Caco-2 (cell line): ENCODE measurements at regions not wholly inside any gene's neighbourhood (a gene's known extent, or its start where the extent isn't known, plus 50 kb on each side); places are given as distances from the start of the nearest gene placed in this dataset.

Experiments used
- BruUV-seq: library from RNA; stranded (reverse); fragments of 400-500 nt; replicated peaks from 2 replicates; lab custom pipeline; 2021; lab: Mats Ljungman, UMichigan
- CTCF ChIA-PET: fragments of 300-600 bp; sonication (Branson Sonifier 250); formaldehyde crosslinking; loops from one replicate; lab custom pipeline; 2022; ENCODE audit warnings: antibody characterized with exemption; lab: Charles Lee
- POLR2A ChIA-PET: fragments of 300-600 bp; sonication (Branson Sonifier 250); formaldehyde crosslinking; loops from one replicate; lab custom pipeline; 2022; ENCODE audit warnings: antibody characterized with exemption; lab: Charles Lee
- DNase-seq, 2 experiments: peaks; one replicate each; pipeline versions ENCODE4 v3.0.0 to v3.0.0-alpha.2; 2020 to 2022
- H3K27me3 ChIP-seq: replicated peaks from 2 replicates; pipeline ENCODE4 v1.6.0; 2011; ENCODE audit warnings: low read length; ENCODE audit not compliant: control insufficient read depth, insufficient read depth
- H3K36me3 ChIP-seq: 2 replicates; pipeline ENCODE4 v1.5.1; 2011; ENCODE audit warnings: low read length; ENCODE audit not compliant: control insufficient read depth, insufficient read depth
- H3K4me1 ChIP-seq: fragments of 250-450 bp; sonication (Bioruptor Pico); 2 replicates; pipeline ENCODE4 v1.5.1; 2020; ENCODE audit warnings: mild to moderate bottlenecking
- H3K4me3 ChIP-seq: 2 replicates; pipeline ENCODE4 v1.5.1; 2011; ENCODE audit warnings: low read depth, mild to moderate bottlenecking, control low read depth, low read length
- H3K9me3 ChIP-seq: fragments of 250-450 bp; sonication (Bioruptor Pico); 2 replicates; pipeline ENCODE4 v1.5.1; 2020; ENCODE audit warnings: mild to moderate bottlenecking, moderate library complexity
- H3K27ac Mint-ChIP-seq: one replicate; pipeline ENCODE4 v1.8.0; 2022; ENCODE audit warnings: mixed read lengths; ENCODE audit not compliant: unreplicated experiment
- H3K27me3 Mint-ChIP-seq: one replicate; pipeline ENCODE4 v1.8.0; 2022; ENCODE audit warnings: mixed read lengths; ENCODE audit not compliant: insufficient read depth, unreplicated experiment
- H3K36me3 Mint-ChIP-seq: one replicate; pipeline ENCODE4 v1.8.0; 2022; ENCODE audit warnings: mild to moderate bottlenecking, mixed read lengths; ENCODE audit not compliant: insufficient read depth, unreplicated experiment
- H3K4me1 Mint-ChIP-seq: one replicate; pipeline ENCODE4 v1.8.0; 2022; ENCODE audit warnings: low read depth, mixed read lengths; ENCODE audit not compliant: unreplicated experiment
- H3K4me3 Mint-ChIP-seq: one replicate; pipeline ENCODE4 v1.8.0; 2022; ENCODE audit warnings: mild to moderate bottlenecking, moderate library complexity, mixed read lengths; ENCODE audit not compliant: unreplicated experiment
- H3K9me3 Mint-ChIP-seq: one replicate; pipeline ENCODE4 v1.8.0; 2022; ENCODE audit warnings: mixed read lengths; ENCODE audit not compliant: unreplicated experiment
- CTCF ChIP-seq, 2 experiments: fragments of 200-600 bp in 1 of 2; IDR thresholded peaks; 1 replicate in 1 of 2; 2 replicates in 1 of 2; pipeline versions ENCODE4 v1.5.1 to v1.8.0; 2011 to 2022; ENCODE audit warnings: antibody characterized with exemption in 1 of 2, control low read depth in 1 of 2, inconsistent platforms in 1 of 2, low read depth in 1 of 2, low read length in 1 of 2, mild to moderate bottlenecking in 1 of 2, moderate library complexity in 1 of 2; ENCODE audit not compliant: insufficient read depth in 1 of 2, severe bottlenecking in 1 of 2, unreplicated experiment in 1 of 2
- intact Hi-C: fragments of 100-400 bp; cut with micrococcal nuclease; formaldehyde crosslinking; loops from one replicate; pipeline ENCODE4 v1.10.0; 2022; ENCODE audit not compliant: unreplicated experiment

DNA sequence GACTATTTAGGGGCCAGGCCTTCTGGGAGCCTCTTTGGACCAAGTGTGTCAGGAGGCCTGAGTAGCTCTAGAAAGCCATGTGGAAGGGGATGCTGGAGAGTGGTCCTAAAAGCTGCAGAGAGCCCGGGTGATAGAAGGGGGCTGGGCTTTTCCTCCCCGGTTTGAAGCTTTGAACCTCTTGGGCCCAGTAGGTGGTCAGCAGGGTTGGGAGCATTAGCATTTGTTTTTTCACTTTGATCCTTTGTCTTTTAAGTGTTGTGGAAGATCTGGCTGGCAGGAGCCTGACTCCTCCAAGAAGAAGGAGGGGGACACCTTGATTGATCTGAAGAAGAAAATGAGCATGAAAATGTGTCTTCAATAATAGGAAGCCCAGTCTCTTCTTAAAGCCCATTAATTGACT is 596.6 kb downstream of the INSC start:
- H3K9me3 ChIP-seq, result no peaks in the 10 kb centered on the region
- H3K36me3 Mint-ChIP-seq, result no peaks in the 10 kb centered on the region
- no TSS peak for BruUV-seq
- TF ChIP-seq CTCF (IDR thresholded peaks at IDR 0.05; ENCODE audit: insufficient read depth in 1 of 2, low read depth in 1 of 2, low read length in 1 of 2, severe bottlenecking in 1 of 2, unreplicated experiment in 1 of 2), result no peak
- intact Hi-C loops, result no loop called here
- peaks cover 11% of the 10 kb centered on the region for H3K4me1 Mint-ChIP-seq
- DNase-seq, result no peak
- POLR2A ChIA-PET, result no interaction called here
- CTCF ChIA-PET, result interaction anchor here (1.0 kb wide), 1 partner anchor 902 kb away, joined by 3 read pairs; no protein-coding TSS in a partner anchor
- H3K4me3 ChIP-seq, result no peak overlapping the region
- H3K4me1 ChIP-seq, result no peaks in the 10 kb centered on the region
- H3K27ac Mint-ChIP-seq, result no peak overlapping the region
- no peaks in the 10 kb centered on the region for H3K27me3 Mint-ChIP-seq
- H3K27me3 ChIP-seq, result no peaks in the 10 kb centered on the region
- H3K36me3 ChIP-seq, result no peaks in the 10 kb centered on the region
- no peak overlapping the region for H3K4me3 Mint-ChIP-seq
- no peaks in the 10 kb centered on the region for H3K9me3 Mint-ChIP-seq

DNA sequence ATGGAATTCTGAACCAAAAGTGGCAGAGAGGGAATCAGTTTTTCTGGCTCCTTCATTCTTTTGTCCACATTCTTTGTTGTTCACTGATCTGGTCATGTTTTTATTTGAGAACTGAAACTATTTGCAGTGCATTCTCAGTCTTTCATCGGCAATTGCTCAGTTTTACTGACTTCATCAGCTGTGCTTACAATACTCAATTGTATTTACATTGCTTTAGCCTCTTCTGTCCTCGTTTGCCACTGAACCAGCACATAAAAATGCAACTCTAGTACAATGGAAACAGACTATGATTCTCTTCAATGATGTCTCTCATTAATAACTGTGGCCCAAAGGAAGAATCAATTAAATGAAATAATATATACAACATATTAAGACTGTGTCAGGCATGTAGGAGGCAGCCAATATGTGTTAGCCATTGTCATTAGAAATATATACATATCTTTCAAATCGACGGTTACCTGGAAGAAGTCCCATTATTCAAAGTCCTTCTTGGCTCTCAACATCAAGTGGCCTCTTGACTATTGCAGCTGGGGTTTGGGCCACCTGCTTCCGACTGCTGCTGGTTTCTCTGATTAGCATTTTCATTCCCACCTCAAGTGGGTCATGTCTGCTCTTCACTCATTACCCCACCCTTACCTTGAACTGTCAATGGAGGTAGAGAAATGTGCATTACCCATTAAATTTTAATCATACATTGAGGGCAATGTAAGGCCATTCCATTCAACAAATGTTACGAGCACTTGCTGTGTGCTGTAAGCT is 600.1 kb downstream of the INSC start:
- Mint-ChIP-seq H3K4me1 (peaks cover 11% of the 10 kb centered on the region), H3K36me3 (no peaks in the 10 kb centered on the region), H3K4me3 (no peak overlapping the region), H3K27me3 (peaks cover 5% of the 10 kb centered on the region), H3K27ac (no peak overlapping the region), H3K9me3 (no peaks in the 10 kb centered on the region)
- H3K36me3 ChIP-seq, result no peaks in the 10 kb centered on the region
- CTCF ChIA-PET, result no interaction called here
- intact Hi-C loops, result no loop called here
- H3K4me1 ChIP-seq, result no peaks in the 10 kb centered on the region
- no peak for TF ChIP-seq CTCF (IDR thresholded peaks at IDR 0.05; ENCODE audit: insufficient read depth in 1 of 2, low read depth in 1 of 2, low read length in 1 of 2, severe bottlenecking in 1 of 2, unreplicated experiment in 1 of 2)
- no peak overlapping the region for H3K4me3 ChIP-seq
- no peaks in the 10 kb centered on the region; the same call in 1 of the 2 replicates for H3K27me3 ChIP-seq
- H3K9me3 ChIP-seq, result no peaks in the 10 kb centered on the region
- POLR2A ChIA-PET, result no interaction called here
- no TSS peak for BruUV-seq
- DNase-seq, result no peak

DNA sequence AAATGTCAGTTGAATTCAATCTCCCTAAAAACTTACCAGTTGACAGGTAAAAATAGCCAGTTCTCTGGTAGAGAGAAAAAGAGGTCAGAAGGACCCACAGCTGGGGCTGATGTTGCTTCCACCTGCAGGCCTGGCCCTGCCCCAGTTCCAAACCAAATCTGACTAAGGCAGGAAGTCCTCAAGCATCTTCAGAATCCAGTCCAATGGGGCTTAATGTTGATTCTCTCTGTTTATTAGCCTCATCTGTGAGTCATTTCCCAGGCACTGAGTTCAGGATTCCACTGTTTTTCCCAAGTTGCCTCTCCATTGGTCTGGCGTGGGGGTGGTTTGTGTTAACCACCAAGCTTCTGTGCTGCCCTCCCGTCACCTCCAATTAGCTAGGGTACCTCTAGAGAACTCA is 601.8 kb downstream of the INSC start:
- Mint-ChIP-seq H3K4me1 (peaks cover 11% of the 10 kb centered on the region), H3K9me3 (no peaks in the 10 kb centered on the region), H3K36me3 (no peaks in the 10 kb centered on the region), H3K27me3 (peaks cover 5% of the 10 kb centered on the region), H3K27ac (no peak overlapping the region), H3K4me3 (no peak overlapping the region)
- Histone ChIP-seq H3K36me3 (no peaks in the 10 kb centered on the region), H3K9me3 (no peaks in the 10 kb centered on the region), H3K4me1 (no peaks in the 10 kb centered on the region), H3K4me3 (no peak overlapping the region), H3K27me3 (no peaks in the 10 kb centered on the region; the same call in 1 of the 2 replicates)
- BruUV-seq, result no TSS peak
- no peak for DNase-seq
- intact Hi-C loops, result no loop called here
- ChIA-PET POLR2A (no interaction called here), CTCF (no interaction called here)
- TF ChIP-seq CTCF (IDR thresholded peaks at IDR 0.05; ENCODE audit: insufficient read depth in 1 of 2, low read depth in 1 of 2, low read length in 1 of 2, severe bottlenecking in 1 of 2, unreplicated experiment in 1 of 2), result no peak
